DMS153 treated with DMSO at 0.1 percent for 48 hours (cell line): ENCODE measurements at regions not wholly inside any gene's neighbourhood (a gene's known extent, or its start where the extent isn't known, plus 50 kb on each side); places are given as distances from the start of the nearest gene placed in this dataset.

Experiments used
- DNase-seq: peaks from one replicate; lab custom pipeline; 2025; ENCODE audit not compliant: unreplicated experiment; lab: John Stamatoyannopoulos, UW

DNA sequence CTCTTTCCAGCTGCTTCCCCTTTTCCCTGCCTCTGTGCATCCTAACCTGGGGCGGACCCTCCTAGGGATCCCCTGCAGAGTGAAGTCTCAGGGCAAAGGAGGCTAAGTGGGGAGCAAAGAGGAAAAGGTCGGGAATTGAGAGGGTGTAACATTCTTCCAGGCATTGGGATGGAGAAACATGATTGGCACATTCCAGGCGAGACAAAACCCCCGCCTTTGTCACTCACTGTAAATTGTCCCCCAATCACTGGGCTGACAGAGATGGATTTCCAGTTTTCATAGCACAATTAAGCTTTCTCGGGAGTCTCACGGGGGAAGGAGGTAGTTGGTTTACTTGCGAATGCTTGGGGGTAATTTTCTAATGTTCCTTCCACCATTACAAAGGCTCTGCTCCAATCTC is 74.9 kb downstream of the MIAT start:
- DNase-seq: no peak

DNA sequence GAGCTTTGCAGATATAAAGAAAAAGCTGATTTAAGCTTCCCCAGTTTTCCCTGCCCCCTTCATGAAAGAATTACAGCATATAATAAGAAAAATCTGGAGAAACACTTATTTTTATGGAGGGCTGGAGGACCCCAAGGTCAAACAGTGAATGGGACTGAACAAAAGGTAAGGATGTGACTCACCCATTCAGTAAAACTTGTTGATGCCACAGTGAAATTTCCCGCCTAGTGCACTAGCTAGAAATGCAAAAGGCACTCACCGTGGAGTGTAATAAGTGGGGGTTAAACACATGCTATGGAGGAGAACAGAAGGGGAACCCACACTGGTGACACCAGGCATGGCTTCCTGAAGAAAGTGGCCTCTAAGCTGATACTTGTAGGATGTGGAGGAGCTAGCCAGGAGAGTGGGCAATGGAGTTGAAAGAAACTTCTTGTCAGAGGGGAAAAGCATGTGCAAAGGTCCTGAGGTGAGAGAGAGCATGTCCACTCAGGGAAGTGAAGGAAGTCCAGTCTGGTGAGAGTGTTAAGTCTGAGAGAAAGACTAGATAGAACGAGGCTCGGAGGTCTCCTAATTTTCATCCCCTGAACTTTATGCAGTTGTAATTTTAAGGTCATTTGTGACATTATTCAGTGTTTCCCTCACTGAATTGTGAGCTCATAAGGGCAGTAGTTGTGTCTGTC is 77.1 kb downstream of the MIAT start:
- DNase-seq: no peak

DNA sequence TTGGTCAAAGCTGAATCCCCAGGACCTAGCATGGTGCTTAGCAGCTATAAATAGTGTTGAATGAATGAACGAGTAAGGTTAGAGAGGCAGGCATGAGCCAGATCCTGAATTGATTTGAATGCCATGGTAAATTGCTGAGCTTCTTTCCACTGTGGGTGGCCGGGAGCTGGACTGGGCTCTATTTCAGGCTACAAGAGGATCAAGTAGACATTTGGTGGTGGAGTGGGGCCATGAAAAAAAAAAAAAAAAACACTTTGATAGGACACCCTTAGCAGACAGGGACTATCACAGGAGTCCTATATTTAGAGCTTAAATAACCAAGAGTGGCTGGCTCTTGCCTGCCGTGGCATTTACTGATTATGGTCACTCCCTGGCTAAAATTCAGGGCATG is 77.6 kb downstream of the MIAT start:
- no peak for DNase-seq

DNA sequence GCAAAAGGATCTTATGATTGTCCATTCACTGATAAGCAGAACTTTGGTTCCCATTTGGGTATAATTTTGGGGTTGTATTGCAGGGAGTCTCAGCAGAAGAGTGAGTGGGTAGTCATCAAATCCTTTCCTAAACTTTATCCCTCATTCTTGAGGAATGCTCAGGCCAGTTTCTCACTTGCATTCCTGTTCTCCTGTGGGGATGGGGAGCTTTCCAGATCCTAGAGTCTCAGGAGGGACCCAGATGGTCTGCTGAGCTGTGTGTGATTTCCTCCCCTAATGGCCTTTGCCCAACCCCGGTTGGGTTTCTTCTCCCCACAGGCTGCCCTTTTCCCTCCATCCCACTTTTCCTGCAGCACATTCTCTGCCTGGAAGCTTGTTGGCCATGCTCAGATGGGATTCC is 79.9 kb downstream of the MIAT start:
- DNase-seq: no peak

DNA sequence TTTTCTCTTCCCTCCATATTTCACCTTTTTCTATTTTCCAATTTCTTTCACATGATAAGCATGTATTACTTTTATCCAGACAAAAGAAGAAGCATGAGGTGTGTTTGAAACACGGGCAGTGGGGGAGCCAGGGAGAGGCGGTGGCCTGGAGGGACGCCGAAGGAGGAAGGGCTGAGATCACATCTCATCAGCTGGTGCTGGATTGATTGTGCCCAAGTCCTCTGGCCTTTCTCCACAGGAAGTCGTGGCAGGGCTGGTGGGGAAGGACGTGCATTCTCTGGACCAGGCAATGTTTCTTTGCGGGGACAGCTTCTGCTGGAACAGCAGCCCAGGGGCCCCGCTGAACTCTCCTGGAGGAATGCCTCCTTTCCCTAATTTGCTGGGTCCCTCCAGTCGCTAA is 82.9 kb downstream of the MIAT start:
- no peak for DNase-seq

DNA sequence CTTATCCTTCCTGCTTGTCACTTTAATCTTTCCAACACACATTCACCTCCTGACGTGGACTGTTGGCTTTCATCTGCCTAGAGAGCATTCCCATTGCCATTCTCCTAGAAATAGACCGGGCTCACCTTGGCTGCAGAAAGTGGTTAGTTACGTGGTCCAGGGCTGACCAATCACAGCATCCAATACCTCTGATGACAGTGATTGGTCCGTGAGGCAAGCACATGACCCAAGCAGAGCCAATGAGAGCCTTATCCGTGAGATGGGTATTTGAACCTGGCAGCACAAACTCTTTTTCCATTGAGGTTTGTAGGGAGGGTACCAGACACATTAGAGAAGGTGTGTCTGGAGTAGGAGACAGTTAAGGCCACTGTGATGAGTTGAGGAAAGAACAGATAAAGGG is 85.8 kb downstream of the MIAT start:
- no peak for DNase-seq

DNA sequence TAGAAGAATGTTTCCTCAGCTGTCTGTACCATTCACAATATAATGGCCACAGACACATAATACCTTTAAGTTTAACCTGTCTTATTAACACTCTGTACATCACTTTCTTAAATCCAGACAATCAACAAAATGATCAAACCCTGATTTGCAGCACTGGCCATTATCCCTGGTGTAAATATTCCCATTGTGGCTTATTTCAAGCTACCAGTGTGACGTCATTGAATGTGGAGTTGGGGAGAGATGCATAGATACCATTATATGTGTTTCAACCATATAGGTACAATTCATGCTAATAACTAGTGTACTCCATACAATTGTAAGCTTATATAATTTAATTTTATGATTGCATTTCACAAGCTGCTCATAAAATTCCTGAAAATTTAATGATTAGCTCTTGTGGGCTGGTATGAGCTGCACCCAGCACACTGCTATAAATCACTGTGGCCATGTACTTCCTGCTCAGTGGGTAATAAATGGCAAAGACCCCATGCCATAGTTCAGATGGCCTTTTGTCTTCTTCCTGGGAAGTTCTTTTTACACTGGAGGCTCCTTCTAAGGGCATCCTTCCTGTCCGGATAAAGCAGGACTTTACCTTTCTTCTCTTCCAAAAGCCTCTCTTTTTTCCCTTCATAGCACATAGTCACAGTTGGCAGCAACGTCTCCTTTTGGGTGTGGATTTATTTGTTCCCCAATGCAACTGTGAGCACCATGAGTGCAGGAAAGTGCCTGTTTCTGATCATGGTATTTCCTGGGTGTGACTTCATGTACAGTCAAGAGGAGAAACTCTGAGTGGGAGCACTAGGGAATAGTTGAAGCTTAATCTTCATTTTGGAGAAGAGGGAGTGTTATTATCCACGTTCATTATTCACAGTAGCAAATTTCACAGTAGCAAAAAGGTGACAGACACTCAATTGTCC is 87.8 kb downstream of the MIAT start:
- DNase-seq: no peak

DNA sequence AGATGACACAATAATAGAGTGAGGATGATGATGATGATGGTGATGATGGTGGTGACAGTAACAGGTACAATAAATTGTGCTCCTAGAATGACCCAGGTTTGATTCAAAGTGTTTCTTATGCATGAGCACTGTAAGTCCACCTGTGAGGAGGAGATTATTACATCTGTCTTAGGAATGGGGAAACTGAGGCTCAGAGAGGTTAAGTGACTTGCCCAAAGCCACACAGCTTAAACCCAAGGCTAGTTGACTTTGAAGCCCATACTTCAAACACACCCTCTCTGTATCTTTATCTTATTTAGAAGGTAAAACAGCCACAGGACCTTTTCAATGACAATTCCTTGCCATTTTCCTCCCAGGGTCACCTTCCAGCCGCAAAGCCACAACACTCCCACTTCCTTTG is 88.9 kb downstream of the MIAT start:
- no peak for DNase-seq

DNA sequence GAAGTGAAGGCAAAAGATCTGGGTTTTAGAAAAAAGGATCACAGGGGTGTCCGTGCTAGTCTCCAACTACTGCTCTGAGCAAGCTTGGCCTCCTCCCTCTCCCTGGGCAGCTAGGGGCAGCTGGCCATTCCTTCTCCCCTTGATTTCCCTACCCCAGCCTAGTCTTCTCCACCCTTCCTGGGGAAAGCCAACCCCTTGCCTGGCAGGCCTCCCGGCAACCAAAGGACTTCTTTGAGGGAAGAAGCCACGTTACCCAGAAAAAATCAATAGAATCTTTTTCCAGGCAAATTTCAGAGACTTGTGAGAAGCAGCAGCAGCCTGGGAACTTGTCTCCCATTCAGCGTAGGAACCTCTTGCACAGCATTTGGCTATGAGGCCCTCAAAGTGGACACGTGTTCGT is 91.5 kb downstream of the MIAT start:
- DNase-seq: no peak

DNA sequence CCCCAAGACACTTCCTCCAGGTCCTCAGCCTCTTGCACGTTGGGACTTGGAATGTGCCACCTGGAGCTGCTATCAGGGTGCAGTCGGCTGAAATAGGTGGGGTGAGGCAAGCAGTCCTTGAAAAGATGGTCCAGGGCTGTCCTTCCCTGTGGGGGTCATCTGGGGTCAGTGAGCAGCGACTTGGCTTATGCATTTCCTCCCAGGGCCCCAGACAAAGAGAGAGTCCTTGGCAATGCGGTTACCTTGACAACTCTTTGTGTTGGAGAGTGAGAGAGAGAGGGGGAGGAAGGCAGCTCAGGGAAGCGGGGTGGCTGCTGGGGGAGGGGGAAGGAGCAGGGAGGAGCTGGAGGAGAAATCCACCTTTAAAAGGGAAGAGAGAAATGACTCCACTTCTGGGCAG is 93.8 kb downstream of the MIAT start:
- DNase-seq: no peak

DNA sequence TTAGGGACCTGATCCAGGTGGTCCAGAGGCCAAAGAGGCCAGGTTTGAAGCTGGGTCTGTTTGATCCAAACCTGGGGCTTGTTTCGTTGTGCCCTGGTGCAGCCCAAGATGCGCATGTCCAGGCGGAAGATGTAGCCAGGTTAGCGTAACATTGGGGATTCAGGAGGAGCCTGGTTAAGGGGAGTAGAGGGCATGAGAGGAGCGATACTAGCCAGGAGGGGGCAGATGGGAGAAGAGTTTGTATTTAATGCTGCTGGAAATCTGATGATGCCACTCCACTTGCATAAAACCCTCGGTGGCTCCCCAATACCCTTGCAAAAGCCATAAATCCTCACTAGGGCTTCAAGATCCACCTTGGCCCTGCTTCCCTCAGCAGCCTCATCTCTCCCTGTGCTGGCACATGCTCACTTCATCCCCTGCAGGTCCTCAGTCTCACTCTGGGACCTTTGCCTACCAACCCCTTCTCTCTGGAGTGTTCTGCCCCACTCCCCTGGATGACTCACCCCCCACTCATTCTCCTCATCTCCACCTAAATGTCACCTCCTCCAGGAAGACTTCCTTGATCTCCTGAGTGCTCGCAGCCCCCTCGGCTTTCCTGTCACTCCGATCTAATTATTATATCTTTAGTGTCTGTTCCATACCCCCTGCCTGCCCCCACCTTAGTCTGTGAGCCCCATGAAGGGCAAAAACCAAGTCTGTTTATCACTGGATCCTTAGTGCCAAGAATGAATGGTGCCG is 95.9 kb downstream of the MIAT start:
- DNase-seq: no peak

DNA sequence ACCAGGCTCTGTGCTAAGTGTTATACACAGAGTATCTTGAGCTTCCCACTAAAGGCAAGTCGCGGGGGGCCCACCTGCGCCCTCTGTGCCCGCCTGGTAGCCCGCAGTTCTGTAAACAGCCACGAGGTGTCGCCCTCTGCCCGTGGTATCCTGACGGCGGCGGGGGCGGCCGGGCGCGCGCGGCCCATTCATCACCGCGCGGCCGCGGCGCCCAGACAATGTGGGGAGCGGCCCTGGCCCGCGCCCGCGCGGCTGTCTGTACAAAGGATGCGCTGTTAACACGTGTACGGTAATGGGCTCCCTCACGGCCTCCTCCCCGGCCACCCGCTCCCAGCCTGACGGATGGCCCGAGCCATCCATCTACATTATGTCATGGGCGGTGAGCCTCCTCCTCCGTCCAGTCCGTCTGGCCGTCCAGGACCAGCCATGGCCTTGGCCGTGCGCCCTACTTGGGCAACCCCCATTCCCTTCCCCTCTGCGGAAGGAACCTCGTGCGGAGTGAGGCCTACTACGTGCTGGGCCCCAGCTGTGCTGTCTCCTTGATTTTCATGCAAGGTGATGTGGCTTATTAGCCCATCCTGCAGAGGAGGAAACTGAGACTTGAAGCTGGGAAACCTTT is 99.4 kb downstream of the MIAT start:
- peak; percentile 7 for DNase-seq

DNA sequence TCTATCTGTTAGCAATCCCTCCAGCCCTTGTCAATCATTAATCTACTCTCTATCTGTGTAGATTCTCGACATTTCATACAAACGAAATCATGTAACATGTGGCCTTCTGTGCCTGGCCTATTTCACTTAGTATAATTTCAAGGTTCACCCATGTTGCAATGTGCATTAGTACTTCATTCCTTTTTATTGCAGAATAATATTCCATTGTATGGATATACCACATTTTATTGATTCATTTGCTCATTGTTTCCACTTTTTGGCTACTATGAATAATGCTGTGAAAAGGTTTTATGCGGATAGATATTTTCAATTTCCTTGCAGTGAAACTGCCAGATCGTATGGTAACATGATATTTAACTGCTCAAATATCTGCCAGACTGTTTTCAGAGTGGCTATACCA is 100.1 kb downstream of the MIAT start:
- DNase-seq: no peak

DNA sequence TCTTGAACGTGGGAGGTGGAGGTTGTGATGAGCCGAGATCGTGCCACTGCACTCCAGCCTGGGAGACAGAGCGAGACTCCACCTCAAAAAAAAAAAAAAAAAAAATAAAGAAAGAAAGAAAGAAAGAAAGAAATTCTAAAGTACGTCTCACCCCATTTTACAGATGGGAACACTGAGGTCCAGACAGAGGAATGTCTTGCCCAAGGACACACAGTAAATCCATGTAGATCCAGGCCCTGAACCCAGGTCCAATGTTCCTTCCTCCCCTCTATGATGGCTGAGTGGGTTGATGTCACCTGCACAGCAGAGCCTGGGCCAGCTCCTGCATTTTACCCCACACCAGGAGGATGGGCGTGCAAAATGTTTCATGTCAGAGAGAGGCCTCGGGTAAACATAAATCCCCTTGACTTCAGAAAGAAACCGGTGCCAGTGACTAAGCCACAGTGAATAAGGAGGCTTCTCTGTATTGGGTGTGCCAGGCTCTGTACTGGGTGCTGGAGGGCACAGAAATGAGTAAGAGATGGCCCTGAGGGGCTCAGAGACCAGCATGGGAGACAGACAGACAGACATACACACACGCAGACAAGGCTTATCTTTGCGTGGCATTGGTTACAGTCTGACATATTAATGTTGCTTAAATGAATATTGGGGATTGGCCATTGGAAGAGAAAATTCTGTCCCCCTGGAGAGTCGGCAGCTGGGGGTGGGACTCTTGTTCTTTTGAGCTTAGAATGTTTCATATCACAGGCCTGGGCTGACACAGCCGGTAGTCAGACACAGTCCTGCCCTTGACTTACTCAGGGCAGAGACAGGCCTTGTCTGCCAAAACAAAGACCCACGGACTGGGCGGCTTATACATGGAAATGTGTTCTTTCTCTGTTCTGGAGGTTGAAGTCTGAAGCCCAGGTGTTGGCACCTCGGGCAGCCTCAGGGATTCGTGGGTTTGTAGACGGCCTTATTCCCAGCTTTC is 105.4 kb downstream of the MIAT start:
- DNase-seq: no peak

DNA sequence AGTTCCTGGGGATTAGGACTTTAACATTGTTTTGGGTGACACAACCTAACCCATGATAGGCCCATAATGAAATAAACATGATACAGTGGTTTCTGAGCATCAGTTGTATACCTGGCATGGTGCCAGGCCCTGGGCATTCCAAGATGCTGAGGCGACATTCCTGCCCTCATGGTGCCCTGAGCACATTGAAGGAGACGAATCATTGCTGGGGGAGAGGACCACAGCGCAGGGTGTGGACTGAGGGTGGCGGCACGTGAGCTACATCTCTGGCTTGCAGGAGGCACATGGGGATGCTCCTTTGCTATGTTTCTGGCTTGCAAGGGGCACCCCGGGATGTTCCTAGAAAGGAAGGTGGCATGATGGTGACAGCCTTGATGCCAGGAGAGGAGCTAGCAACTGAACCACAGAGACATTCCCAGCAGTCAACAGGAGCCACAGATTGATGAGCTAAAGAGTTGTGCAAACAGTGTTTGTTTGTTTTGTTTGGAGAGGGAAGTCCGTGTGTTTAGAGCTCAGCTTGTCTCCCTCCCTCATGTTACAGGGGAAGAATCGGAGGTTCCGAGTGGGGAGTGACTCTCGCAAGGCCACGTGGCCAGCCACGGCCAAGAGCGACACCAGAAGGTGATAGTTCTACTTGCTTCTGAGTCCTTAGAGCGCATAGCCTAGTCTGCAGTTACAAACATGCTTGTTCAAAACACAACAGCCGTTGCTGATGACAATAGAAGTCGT is 106.4 kb downstream of the MIAT start:
- peak; percentile 90 for DNase-seq

DNA sequence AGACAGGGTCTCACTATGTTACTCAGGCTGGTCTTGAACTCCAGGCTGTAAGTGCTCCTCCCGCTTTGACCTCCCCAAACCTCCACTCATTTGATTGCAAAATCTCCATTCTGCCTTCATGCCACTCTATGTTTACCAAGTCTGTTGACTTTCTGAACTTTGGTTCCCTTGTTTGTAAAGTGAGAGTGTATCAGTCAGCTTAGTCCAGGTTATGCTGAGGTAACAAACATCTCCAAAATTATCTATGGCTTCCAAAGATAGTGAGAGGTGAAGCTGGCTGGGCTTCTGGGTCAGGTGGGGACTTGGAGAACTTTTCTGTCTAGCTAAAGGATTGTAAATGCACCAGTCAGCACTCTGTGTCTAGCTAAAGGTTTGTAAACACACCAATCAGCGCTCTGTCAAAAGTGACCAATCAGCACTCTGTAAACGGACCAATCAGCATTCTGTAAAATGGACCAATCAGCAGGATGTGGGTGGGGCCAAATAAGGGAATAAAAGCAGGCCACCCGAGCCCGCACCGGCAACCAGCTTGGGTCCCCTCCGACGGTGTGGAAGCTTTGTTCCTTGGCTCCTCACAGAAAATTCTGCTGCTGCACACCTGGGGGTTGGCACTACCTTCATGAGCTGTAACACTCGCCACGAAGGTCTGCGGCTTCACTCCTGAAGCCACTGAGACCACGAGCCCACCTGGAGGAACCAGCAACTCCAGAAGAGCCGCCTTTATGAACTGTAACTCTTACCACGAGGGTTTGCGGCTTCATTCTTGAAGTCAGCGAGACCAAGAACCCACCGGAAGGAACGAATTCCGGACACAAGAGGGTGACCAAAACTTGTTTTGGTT is 109.3 kb downstream of the MIAT start:
- DNase-seq: no peak

DNA sequence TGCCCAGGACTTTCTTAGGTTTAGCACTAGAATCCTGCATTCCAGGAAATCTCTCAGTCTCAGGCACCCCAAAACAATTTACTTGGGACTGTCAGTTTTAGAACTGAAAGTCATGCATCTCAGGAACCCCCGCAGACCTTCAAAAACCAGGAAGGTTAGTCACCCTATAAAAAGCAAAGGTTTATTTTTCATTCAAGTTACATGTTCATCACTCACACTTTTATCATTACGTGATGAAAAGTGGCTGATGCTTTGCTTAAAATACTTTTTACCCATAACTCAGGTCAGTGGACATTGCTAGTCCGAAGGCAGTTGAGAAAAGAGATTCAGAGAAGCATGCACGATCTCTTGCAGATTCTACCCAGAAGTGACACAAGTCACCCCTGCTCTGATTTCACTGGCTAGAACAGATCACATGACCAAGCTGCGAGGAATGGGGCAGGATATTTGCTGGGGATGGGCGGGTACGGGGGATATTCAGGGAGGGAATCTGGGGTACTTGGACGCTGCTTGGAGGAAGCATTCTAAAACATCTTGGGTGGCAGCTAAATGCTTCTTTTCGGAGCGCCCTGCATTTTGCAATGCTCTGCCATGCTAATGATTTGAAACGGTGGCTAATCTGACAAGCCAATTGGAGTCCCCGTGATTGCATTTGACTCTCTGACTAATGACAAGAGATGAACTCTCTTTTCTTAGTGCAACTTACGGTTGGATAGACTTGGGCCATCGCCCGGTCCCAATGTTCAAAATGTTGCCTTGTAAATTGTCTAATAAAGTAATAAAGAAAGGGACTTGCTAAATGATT is 110.2 kb downstream of the MIAT start:
- DNase-seq: no peak

DNA sequence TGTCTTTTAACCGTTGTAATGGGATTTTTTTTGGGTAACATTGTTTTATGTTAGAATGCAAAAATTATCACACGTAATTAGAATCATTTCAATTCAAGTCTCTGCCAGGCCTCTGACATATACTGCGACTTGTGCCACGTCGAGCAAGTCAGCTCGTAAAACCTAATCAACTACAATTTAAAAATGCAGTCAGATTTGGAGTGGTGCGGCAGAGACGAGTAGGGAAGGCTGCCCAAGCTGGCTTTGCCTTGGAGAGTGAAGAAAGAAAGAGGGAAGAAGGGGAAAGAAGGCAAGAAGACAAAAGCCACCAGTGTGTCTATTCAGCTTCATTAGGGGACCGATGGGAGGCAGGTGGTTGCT is 110.7 kb downstream of the MIAT start:
- no peak for DNase-seq
